ENCODE measurements at regions not wholly inside any gene's neighbourhood (a gene's known extent, or its start where the extent isn't known, plus 50 kb on each side); places are given as distances from the start of the nearest gene placed in this dataset.

- no peaks in the 10 kb centered on the region for H3K27me3 ChIP-seq (ENCODE audit: control insufficient read depth in 1 of 2, insufficient read depth in 2 of 2, low read length in 2 of 2)
- TF ChIP-seq CCAR2 (optimal IDR thresholded peaks at IDR 0.05; ENCODE audit: low read depth, low read length) (no peak), RARA (CRISPR knock-in tag; IDR thresholded peaks at IDR 0.05) (no peak), ZMYM2 (CRISPR knock-in tag; IDR thresholded peaks at IDR 0.05) (no peak), SOX5 (CRISPR knock-in tag; IDR thresholded peaks at IDR 0.05; ENCODE audit: borderline replicate concordance) (no peak), GABPA (IDR thresholded peaks at IDR 0.05; ENCODE audit: low read depth, low read length) (no peak), GABPA (CRISPR knock-in tag; IDR thresholded peaks at IDR 0.05; ENCODE audit: low read depth) (no peak), ZNF674 (CRISPR knock-in tag; IDR thresholded peaks at IDR 0.05; ENCODE audit: low read depth) (no peak), ZNF773 (CRISPR knock-in tag; IDR thresholded peaks at IDR 0.05; ENCODE audit: borderline replicate concordance) (no peak), MAX (IDR thresholded peaks at IDR 0.05) (no peak), ZKSCAN1 (IDR thresholded peaks at IDR 0.05; ENCODE audit: low read length) (no peak), ZNF414 (CRISPR knock-in tag; IDR thresholded peaks at IDR 0.05) (no peak), KAT2B (IDR thresholded peaks at IDR 0.05; ENCODE audit: borderline replicate concordance, low read depth, low read length) (no peak), THYN1 (CRISPR knock-in tag; IDR thresholded peaks at IDR 0.05; ENCODE audit: borderline replicate concordance, low read depth) (no peak), NCOA2 (CRISPR knock-in tag; IDR thresholded peaks at IDR 0.05) (no peak), PHF8 (CRISPR knock-in tag; IDR thresholded peaks at IDR 0.05) (no peak), ZBTB38 (CRISPR knock-in tag; IDR thresholded peaks at IDR 0.05) (no peak), ZNF180 (CRISPR knock-in tag; IDR thresholded peaks at IDR 0.05; ENCODE audit: borderline replicate concordance, low read depth) (no peak), ELF4 (CRISPR knock-in tag; IDR thresholded peaks at IDR 0.05; ENCODE audit: borderline replicate concordance) (no peak), ZNF350 (CRISPR knock-in tag; IDR thresholded peaks at IDR 0.05; ENCODE audit: borderline replicate concordance, low read depth) (no peak), LBX2 (CRISPR knock-in tag; IDR thresholded peaks at IDR 0.05; ENCODE audit: borderline replicate concordance) (no peak), ZNF850 (CRISPR knock-in tag; conservative IDR thresholded peaks at IDR 0.05) (no peak)
- H3K27ac ChIP-seq (ENCODE audit: extremely low read length, insufficient read depth, low read length) = no peak overlapping the region
- intact Hi-C loops (cut with micrococcal nuclease; ENCODE audit: unreplicated experiment) = no loop called here
- CTCF ChIA-PET (ENCODE audit: low intra/inter-chr PET ratio, low total read pairs) = no interaction called here
- 87% methylated on average over 1 of the region's 1 CpG for WGBS (ENCODE audit: low lambda C conversion rate)
- no peak overlapping the region for H3K4me3 ChIP-seq (replicated peaks in 1 of 3; ENCODE audit: insufficient read depth in 1 of 3, low read depth in 2 of 3, low read length in 3 of 3)
- BruUV-seq (replicated peaks) = no TSS peak
- no peak overlapping the region for H2AFZ ChIP-seq (ENCODE audit: low read length)
- peaks cover 5% of the 10 kb centered on the region for H3K79me2 ChIP-seq (ENCODE audit: insufficient read depth, low read length)
- no peak overlapping the region for H3K4me2 ChIP-seq (ENCODE audit: low read depth, low read length)
- no peak for DNase-seq (ENCODE audit: low spot score)
- no peak overlapping the region for H3K9ac ChIP-seq (ENCODE audit: insufficient read depth, low read depth, low read length)
- H4K20me1 ChIP-seq (ENCODE audit: insufficient read depth, low read length) = 0 out of 2 replicates have a peak, but pooled peaks cover 7% of the 10 kb centered on the region
- H3K4me1 ChIP-seq (ENCODE audit: insufficient read depth, low read length) = peaks cover 15% of the 10 kb centered on the region
- ATAC-seq = no peak
- peaks cover 1 to 8% of the 10 kb centered on the region in 2 experiments; a peak in 2 of 5 replicates for H3K36me3 ChIP-seq (replicated peaks in 1 of 2; ENCODE audit: control insufficient read depth in 1 of 2, insufficient read depth in 2 of 2, low read length in 2 of 2)
- POLR2A ChIA-PET = no interaction called here
- H3K9me3 ChIP-seq (ENCODE audit: low read length) = no peaks in the 10 kb centered on the region
- in situ Hi-C loops (cut with HindIII; ENCODE audit: extremely low pct_ligation_motif_present, low pct_unique_long_range_greater_than_20kb) = no loop called here
- no peak for FAIRE-seq
Measured at GRCh38 chr1:168394858-168395257, 114.2 kb downstream of the TBX19 start.
